ENCODE measurements at regions not wholly inside any gene's neighbourhood (a gene's known extent, or its start where the extent isn't known, plus 50 kb on each side); places are given as distances from the start of the nearest gene placed in this dataset.

GRCh38 chr9:81499594-81499993 lies 189.8 kb downstream of the TLE1 start:
- TF ChIP-seq EZH2 (optimal IDR thresholded peaks at IDR 0.05; ENCODE audit: low read depth, low read length), result no peak
- TF ChIP-seq, protein P1, sequence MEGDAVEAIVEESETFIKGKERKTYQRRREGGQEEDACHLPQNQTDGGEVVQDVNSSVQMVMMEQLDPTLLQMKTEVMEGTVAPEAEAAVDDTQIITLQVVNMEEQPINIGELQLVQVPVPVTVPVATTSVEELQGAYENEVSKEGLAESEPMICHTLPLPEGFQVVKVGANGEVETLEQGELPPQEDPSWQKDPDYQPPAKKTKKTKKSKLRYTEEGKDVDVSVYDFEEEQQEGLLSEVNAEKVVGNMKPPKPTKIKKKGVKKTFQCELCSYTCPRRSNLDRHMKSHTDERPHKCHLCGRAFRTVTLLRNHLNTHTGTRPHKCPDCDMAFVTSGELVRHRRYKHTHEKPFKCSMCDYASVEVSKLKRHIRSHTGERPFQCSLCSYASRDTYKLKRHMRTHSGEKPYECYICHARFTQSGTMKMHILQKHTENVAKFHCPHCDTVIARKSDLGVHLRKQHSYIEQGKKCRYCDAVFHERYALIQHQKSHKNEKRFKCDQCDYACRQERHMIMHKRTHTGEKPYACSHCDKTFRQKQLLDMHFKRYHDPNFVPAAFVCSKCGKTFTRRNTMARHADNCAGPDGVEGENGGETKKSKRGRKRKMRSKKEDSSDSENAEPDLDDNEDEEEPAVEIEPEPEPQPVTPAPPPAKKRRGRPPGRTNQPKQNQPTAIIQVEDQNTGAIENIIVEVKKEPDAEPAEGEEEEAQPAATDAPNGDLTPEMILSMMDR (IDR thresholded peaks at IDR 0.05; ENCODE audit: low read length), result no peak
